OCI-LY1 (cell line): ENCODE measurements at regions not wholly inside any gene's neighbourhood (a gene's known extent, or its start where the extent isn't known, plus 50 kb on each side); places are given as distances from the start of the nearest gene placed in this dataset.

Source experiments
- H2AFZ ChIP-seq: fragments of 200-600 bp; sonication (generic), shearing (Covaris generic); 2 replicates; pipeline ENCODE4 v1.6.0; 2014; ENCODE audit warnings: antibody characterized with exemption, mild to moderate bottlenecking, low read length
- H3F3A ChIP-seq: fragments of 200-600 bp; sonication (generic), shearing (Covaris generic); 2 replicates; pipeline ENCODE4 v1.6.0; 2014; ENCODE audit warnings: mild to moderate bottlenecking, antibody characterized with exemption, low read length, moderate library complexity; ENCODE audit not compliant: insufficient read depth
- H3K27ac ChIP-seq: fragments of 200-600 bp; sonication (generic); 2 replicates; pipeline ENCODE4 v1.5.1; 2014; ENCODE audit warnings: low read length, mixed run types, mild to moderate bottlenecking, low read depth; ENCODE audit not compliant: poor library complexity, severe bottlenecking
- H3K27me3 ChIP-seq: fragments of 200-600 bp; sonication (generic); 2 replicates; pipeline ENCODE4 v1.6.0; 2014; ENCODE audit warnings: antibody characterized with exemption, mild to moderate bottlenecking, low read length, moderate library complexity; ENCODE audit not compliant: insufficient read depth
- H3K36me3 ChIP-seq: fragments of 200-600 bp; sonication (generic); 2 replicates; pipeline ENCODE4 v1.6.1; 2014; ENCODE audit warnings: mild to moderate bottlenecking, antibody characterized with exemption, low read length, moderate library complexity, mixed read lengths; ENCODE audit not compliant: insufficient read depth
- H3K4me1 ChIP-seq: fragments of 200-600 bp; sonication (generic); 2 replicates; pipeline ENCODE4 v1.5.1; 2014; ENCODE audit warnings: mild to moderate bottlenecking, low read length, moderate library complexity; ENCODE audit not compliant: insufficient read depth, severe bottlenecking
- H3K4me2 ChIP-seq: fragments of 200-600 bp; sonication (generic), shearing (Covaris generic); 2 replicates; pipeline ENCODE4 v1.6.1; 2014; ENCODE audit warnings: low read length
- H3K4me3 ChIP-seq: fragments of 200-600 bp; sonication (generic); 2 replicates; pipeline ENCODE4 v1.5.1; 2014; ENCODE audit warnings: low read length, low read depth, mild to moderate bottlenecking, mixed read lengths; ENCODE audit not compliant: poor library complexity, severe bottlenecking
- H3K79me2 ChIP-seq: fragments of 200-600 bp; shearing (Covaris generic); 2 replicates; pipeline ENCODE4 v1.6.1; 2016; ENCODE audit warnings: mixed run types, low read length, mixed read lengths; ENCODE audit not compliant: insufficient read depth
- H3K9ac ChIP-seq: fragments of 200-600 bp; sonication (generic), shearing (Covaris generic); 2 replicates; pipeline ENCODE4 v1.6.1; 2014; ENCODE audit warnings: mild to moderate bottlenecking, low read length, mixed read lengths
- H3K9me2 ChIP-seq: fragments of 200-600 bp; sonication (generic), shearing (Covaris generic); 2 replicates; pipeline ENCODE4 v1.6.1; 2014; ENCODE audit warnings: low read depth, mild to moderate bottlenecking, low read length, mixed read lengths
- H3K9me3 ChIP-seq: fragments of 200-600 bp; shearing (Covaris generic); 2 replicates; pipeline ENCODE4 v1.6.1; 2014; ENCODE audit warnings: low read length, mixed read lengths
- H4K20me1 ChIP-seq: fragments of 200-600 bp; sonication (generic), shearing (Covaris generic); 2 replicates; pipeline ENCODE4 v1.6.0; 2016; ENCODE audit warnings: mild to moderate bottlenecking, low read length; ENCODE audit not compliant: insufficient read depth
- EZH2 ChIP-seq: fragments of 200-600 bp; sonication (generic), shearing (Covaris generic); IDR thresholded peaks from 2 replicates; pipeline ENCODE4 v1.8.0; 2017; ENCODE audit warnings: borderline replicate concordance, mixed run types, mild to moderate bottlenecking, antibody characterized with exemption, low read length, moderate library complexity, mixed read lengths
- TF ChIP-seq, protein P1 (sequence below): fragments of 200-600 bp; sonication (generic), shearing (Covaris generic); IDR thresholded peaks from 2 replicates; pipeline ENCODE4 v1.5.1; 2017; ENCODE audit warnings: mild to moderate bottlenecking, antibody characterized with exemption, low read length, moderate library complexity, mixed read lengths

DNA sequence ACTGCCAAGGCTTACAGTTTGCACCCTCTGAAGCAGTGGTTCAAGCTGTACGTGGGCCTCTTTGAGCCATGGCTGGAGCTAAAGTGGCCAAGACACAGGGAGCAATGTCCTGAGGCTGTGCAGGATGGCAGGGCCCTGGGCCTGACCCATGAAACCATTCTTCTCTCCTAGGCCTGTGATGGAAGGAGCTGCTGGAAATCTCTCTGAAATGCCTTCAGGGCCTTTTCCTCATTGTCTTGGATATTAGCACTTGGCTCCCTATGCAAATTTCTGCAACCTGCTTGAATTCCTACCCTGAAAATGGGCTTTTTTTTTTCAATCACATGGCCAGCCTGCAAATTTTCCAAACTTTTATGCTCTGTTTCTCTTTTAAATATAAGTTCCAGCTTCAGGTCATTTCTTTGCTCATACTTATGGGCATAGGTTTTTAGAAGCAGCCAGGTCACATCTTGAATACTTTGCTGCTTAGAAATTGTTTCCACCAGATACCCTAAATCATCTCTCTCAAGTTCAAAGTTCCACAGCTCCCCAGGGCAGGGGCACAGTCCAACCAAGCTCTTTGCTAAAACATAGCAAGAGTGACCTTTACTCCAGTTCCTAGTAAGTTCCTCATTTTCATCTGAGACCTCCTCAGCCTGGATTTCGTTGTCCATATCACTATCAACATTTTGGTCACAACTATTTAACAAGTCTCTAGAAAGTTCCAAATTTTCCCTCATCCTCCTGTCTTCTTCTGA is 138.3 kb downstream of the OSTF1 start:
- Histone ChIP-seq H3K79me2 (no peaks in the 10 kb centered on the region), H3K27ac (no peak overlapping the region), H4K20me1 (no peaks in the 10 kb centered on the region), H3K4me1 (no peaks in the 10 kb centered on the region), H3K9me3 (no peaks in the 10 kb centered on the region), H2AFZ (no peak overlapping the region), H3F3A (no peaks in the 10 kb centered on the region), H3K4me3 (no peak overlapping the region), H3K27me3 (no peaks in the 10 kb centered on the region), H3K9ac (no peak overlapping the region), H3K4me2 (no peak overlapping the region), H3K9me2 (no peaks in the 10 kb centered on the region), H3K36me3 (no peaks in the 10 kb centered on the region)
- TF ChIP-seq, protein P1, sequence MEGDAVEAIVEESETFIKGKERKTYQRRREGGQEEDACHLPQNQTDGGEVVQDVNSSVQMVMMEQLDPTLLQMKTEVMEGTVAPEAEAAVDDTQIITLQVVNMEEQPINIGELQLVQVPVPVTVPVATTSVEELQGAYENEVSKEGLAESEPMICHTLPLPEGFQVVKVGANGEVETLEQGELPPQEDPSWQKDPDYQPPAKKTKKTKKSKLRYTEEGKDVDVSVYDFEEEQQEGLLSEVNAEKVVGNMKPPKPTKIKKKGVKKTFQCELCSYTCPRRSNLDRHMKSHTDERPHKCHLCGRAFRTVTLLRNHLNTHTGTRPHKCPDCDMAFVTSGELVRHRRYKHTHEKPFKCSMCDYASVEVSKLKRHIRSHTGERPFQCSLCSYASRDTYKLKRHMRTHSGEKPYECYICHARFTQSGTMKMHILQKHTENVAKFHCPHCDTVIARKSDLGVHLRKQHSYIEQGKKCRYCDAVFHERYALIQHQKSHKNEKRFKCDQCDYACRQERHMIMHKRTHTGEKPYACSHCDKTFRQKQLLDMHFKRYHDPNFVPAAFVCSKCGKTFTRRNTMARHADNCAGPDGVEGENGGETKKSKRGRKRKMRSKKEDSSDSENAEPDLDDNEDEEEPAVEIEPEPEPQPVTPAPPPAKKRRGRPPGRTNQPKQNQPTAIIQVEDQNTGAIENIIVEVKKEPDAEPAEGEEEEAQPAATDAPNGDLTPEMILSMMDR, result no peak
- TF ChIP-seq EZH2, result no peak

DNA sequence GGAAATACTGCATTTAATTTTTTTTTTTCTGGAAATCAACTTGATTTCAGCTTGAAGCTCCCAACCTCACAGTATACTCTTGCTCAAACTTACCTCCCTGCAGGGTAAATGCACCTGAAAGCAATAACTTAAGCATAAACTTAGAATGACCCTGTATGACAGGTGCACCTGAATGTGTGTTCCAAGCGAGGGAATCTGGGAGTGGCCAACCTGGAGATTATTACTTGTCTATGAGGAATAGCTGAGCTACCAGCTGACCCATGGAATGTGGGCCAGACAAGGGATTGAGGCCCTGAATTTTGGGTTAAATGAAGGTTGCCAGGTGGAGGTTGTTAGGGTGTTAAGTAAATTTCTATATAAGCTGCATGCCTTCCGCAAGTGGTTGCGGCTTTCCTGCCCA is 140.6 kb downstream of the OSTF1 start:
- Histone ChIP-seq H4K20me1 (no peaks in the 10 kb centered on the region), H3K9me2 (no peaks in the 10 kb centered on the region), H3K9me3 (no peaks in the 10 kb centered on the region), H3K4me2 (no peak overlapping the region), H3F3A (no peaks in the 10 kb centered on the region), H3K79me2 (no peaks in the 10 kb centered on the region), H3K27ac (no peak overlapping the region), H3K27me3 (no peaks in the 10 kb centered on the region), H3K4me1 (no peaks in the 10 kb centered on the region), H2AFZ (no peak overlapping the region), H3K4me3 (no peak overlapping the region), H3K36me3 (no peaks in the 10 kb centered on the region), H3K9ac (no peak overlapping the region)
- TF ChIP-seq, protein P1, result no peak
- no peak for TF ChIP-seq EZH2

DNA sequence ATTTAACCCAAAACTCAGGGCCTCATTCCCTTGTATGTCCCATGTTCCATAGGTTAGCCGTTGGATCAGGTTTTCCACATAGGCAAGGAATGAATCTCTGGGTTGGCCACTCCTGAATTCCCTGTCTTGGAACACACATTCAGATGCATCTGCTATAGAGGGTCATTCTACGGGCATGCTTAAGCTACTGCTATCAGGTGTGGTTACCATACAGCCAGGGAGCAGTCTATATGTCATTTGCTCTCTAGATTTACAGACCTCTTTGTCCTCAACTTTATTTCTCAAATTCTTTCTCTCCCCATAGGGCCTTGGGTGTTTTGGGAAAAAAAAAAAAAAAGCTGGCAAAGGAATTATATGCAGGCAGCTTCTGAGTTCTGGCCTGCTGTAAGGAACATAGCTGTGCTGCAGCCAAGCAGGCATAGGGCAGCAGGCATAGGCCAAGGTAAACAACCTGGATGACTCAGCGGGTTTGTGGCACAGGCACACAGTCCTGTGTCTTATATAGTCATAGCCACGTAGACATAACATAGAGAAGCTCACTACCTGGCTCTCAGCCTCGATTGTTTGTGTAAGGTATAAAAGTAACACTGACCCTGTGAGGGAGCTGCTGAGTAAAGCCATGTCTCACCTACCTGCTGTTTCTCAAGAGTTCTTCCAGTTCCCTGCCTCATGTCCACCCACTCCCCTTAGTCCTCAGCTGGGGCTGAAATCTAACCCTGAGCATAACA is 141.5 kb downstream of the OSTF1 start:
- no peaks in the 10 kb centered on the region for H3K9me2 ChIP-seq
- H3K27me3 ChIP-seq, result no peaks in the 10 kb centered on the region
- no peaks in the 10 kb centered on the region for H3K79me2 ChIP-seq
- H4K20me1 ChIP-seq, result no peaks in the 10 kb centered on the region
- no peaks in the 10 kb centered on the region for H3K9me3 ChIP-seq
- no peaks in the 10 kb centered on the region for H3F3A ChIP-seq
- H3K4me2 ChIP-seq, result no peak overlapping the region
- H3K9ac ChIP-seq, result no peak overlapping the region
- no peak overlapping the region for H2AFZ ChIP-seq
- H3K4me1 ChIP-seq, result no peaks in the 10 kb centered on the region
- H3K27ac ChIP-seq, result no peak overlapping the region
- TF ChIP-seq, protein P1, result no peak
- TF ChIP-seq EZH2, result no peak
- H3K36me3 ChIP-seq, result no peaks in the 10 kb centered on the region
- no peak overlapping the region for H3K4me3 ChIP-seq
